ENCODE measurements at regions not wholly inside any gene's neighbourhood (a gene's known extent, or its start where the extent isn't known, plus 50 kb on each side); places are given as distances from the start of the nearest gene placed in this dataset.

- H3K4me1 ChIP-seq: no peaks in the 10 kb centered on the region; the same call in 1 of the 2 replicates
- no peaks in the 10 kb centered on the region for H3K27me3 ChIP-seq
- DNase-seq: no peak
- no peak overlapping the region for H3K4me3 ChIP-seq
- no peak overlapping the region for H3K27ac ChIP-seq
- no peaks in the 10 kb centered on the region for H3K36me3 ChIP-seq
- H3K9me3 ChIP-seq (replicated peaks): peaks cover 7% of the 10 kb centered on the region
Observed at GRCh38 chr2:42863751-42864150, 71.4 kb upstream of the HAAO start.

DNA sequence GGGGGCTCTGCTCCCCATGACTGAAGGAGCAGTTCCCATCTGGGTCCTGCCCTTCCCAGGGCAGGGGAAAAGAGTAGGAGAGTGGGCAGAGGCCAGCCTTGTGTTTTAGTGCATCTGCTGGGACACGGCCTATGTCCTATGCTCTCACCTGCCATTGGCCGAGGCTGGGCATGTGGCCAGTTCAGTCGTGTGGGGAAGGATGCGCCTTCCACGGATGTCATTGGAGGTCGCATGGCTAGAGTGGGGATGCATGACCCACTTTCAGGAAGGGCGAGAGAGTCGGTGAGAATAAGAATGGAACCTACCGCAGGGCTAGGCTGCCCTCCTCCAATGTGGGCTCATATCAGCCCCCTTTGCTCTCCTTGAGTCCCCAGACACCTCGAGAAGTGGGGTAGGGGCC is 70.9 kb upstream of the HAAO start:
- Histone ChIP-seq H3K27ac (no peak overlapping the region), H3K9me3 (replicated peaks) (peaks cover 2% of the 10 kb centered on the region), H3K4me3 (no peak overlapping the region), H3K4me1 (peaks cover 1% of the 10 kb centered on the region), H3K36me3 (no peaks in the 10 kb centered on the region), H3K27me3 (no peaks in the 10 kb centered on the region)
- DNase-seq: no peak

- Histone ChIP-seq H3K27ac (no peak overlapping the region), H3K4me1 (peaks cover 7% of the 10 kb centered on the region), H3K4me3 (no peak overlapping the region), H3K9me3 (replicated peaks) (no peaks in the 10 kb centered on the region), H3K27me3 (no peaks in the 10 kb centered on the region), H3K36me3 (no peaks in the 10 kb centered on the region)
- no peak for DNase-seq
Observed at GRCh38 chr2:42862669-42863185, 70.3 kb upstream of the HAAO start.

DNA sequence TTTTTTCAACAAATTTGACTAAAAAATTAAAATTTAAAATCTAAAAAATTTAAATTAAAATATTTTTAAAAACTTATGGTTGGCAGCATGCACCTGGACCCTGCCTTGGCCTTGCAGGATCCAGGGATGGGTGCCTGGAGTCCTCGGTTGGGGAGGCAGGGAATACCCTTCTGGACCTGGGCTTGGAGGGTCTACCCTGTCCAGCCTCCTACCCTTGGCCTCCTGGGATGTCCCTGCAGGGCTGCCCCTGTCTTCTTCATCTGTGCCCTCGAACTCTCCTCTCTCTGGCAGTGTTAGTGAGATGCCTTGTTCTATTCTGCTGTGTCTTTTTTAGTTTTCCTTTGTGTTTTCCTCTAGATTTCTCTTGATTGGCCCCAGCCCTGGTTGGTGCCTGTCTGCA is 68.9 kb upstream of the HAAO start:
- H3K27ac ChIP-seq: no peak overlapping the region
- H3K4me1 ChIP-seq: peaks cover 21% of the 10 kb centered on the region
- no peaks in the 10 kb centered on the region for H3K9me3 ChIP-seq (replicated peaks)
- no peak overlapping the region for H3K4me3 ChIP-seq
- no peaks in the 10 kb centered on the region for H3K27me3 ChIP-seq
- H3K36me3 ChIP-seq: no peaks in the 10 kb centered on the region
- no peak for DNase-seq

DNA sequence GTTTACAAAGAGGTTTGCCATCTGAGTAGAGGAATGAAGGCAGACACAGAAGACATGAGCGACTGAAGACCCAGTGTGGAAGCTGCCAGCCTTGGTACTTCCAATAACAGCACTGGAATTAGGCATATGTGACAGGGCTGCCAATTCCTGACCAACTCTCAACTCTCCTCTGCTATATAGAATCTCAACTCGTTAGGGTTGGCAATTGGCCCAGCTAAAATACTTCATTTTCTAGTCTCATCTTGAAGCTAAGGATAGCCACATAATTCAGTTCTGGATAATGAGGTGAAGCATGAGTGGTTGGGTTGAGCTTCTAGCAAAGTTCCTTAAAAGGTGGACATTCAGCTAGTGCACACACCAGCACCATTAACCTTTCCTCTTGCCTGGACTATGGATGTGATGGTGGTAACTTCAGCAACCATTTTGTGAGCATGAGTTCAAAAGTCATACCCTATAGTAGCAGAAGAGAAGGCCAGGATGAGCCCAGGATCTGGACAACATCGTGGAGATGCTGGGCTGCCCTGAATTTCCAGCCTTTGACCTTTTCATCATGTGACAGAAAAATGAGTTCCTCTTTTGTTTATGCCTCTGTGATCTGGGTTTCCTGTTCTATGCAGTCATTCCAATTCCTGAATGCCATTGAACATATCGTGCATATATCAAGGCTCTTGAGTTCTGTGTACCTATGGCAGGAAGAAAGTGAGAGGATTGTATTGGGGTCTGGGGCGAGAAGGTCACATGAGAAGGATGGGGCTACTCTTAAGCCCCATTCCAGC is 68.1 kb upstream of the HAAO start:
- no peak for DNase-seq
- no peaks in the 10 kb centered on the region for H3K27me3 ChIP-seq
- no peak overlapping the region for H3K27ac ChIP-seq
- H3K4me3 ChIP-seq: no peak overlapping the region
- no peaks in the 10 kb centered on the region for H3K36me3 ChIP-seq
- peaks cover 27% of the 10 kb centered on the region for H3K4me1 ChIP-seq
- no peaks in the 10 kb centered on the region for H3K9me3 ChIP-seq (replicated peaks)

DNA sequence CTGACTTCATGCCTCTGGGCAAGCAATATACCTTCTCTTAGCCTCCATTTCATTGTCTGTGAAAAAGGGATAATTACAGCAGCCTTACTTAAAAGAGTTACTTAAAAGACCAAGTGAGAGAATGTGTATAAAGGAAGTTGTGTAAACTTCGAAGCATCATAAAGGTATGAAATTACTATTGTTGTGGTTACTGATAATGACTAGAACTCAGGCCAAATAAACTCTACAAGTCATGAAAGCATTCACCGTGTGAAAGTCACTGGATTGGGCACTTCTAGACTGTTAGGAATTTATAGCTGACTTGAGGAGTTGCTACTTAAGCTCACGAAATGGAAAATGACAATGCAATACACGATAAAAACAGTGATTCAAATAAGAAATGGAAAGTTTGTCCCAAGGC is 67.4 kb upstream of the HAAO start:
- H3K4me3 ChIP-seq: no peak overlapping the region
- H3K27ac ChIP-seq: no peak overlapping the region
- no peaks in the 10 kb centered on the region for H3K27me3 ChIP-seq
- H3K36me3 ChIP-seq: no peaks in the 10 kb centered on the region
- peaks cover 27% of the 10 kb centered on the region for H3K4me1 ChIP-seq
- DNase-seq: no peak
- H3K9me3 ChIP-seq (replicated peaks): no peaks in the 10 kb centered on the region

DNA sequence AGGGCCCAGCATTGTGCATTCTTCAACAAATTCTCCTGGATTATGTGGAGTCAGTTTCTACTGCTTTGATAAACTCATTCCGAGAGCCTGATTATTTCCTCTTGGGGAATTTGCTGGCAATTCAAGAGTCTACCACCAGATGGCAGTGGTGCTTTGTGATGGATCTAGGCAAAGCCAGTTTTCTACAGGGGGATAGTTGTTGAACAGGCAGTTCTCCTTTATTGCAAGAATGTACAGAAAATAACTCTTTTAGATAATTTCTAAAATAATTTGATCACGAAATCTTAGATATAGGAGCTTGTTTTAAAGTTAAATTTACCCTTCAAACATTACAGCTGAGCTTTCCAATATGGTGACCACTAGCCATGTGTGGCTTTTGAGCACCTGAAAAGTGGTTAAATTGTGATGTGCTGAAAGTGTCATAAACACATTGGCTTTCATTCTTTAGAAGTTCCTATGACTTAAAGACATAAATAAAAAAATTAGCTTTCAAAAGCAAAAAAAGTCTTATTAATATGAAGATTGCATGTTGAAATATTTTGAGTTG is 66.7 kb upstream of the HAAO start:
- Histone ChIP-seq H3K27me3 (no peaks in the 10 kb centered on the region), H3K27ac (no peak overlapping the region), H3K36me3 (no peaks in the 10 kb centered on the region), H3K4me1 (peaks cover 33% of the 10 kb centered on the region), H3K9me3 (replicated peaks) (no peaks in the 10 kb centered on the region), H3K4me3 (no peak overlapping the region)
- peak; percentile 72 to 95 for DNase-seq

DNA sequence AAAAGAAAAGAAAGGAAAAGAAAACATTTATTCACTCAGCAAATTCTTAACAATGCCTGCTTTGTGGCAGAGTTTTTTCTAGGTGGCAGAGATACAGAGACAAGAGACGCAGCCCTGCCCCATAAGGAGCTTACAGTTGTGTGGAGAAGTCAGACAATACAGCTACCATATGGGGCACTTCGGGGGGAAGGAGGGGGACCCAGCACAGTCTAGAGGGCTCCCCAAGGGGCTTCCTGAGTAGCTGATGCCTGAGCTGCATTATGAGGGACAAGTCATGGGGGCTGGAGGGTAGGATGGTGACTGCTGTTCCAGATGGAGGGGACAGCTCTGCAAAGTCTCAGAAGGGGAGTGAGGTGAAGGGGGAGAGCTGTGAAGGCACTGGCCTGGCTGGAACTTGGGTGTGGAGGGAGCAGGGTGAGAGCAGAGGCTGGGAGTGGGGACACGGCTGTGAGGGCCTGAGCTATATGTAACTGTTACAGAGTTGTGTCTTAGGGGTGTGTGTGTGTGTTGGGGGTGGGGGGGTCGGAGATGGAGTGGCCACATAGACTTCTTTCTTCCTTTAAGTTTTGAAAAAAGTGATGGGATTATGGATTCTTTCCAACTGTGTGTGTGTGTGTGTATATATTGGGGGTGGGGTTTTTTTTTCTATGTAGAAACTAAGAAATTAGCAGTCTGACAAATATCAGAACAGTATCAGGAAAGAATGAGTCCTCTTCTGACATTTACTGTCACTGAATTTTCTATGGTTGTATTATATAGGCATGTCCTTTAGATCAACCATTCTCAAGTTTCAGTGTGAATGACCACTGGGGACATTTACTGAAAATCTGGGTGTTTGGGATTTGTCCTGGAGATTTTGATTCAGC is 66.0 kb upstream of the HAAO start:
- Histone ChIP-seq H3K27ac (no peak overlapping the region), H3K27me3 (no peaks in the 10 kb centered on the region), H3K9me3 (replicated peaks) (no peaks in the 10 kb centered on the region), H3K4me1 (peaks cover 39% of the 10 kb centered on the region), H3K36me3 (no peaks in the 10 kb centered on the region), H3K4me3 (no peak overlapping the region)
- DNase-seq: peak in 1 of 2 experiments; percentile 30

DNA sequence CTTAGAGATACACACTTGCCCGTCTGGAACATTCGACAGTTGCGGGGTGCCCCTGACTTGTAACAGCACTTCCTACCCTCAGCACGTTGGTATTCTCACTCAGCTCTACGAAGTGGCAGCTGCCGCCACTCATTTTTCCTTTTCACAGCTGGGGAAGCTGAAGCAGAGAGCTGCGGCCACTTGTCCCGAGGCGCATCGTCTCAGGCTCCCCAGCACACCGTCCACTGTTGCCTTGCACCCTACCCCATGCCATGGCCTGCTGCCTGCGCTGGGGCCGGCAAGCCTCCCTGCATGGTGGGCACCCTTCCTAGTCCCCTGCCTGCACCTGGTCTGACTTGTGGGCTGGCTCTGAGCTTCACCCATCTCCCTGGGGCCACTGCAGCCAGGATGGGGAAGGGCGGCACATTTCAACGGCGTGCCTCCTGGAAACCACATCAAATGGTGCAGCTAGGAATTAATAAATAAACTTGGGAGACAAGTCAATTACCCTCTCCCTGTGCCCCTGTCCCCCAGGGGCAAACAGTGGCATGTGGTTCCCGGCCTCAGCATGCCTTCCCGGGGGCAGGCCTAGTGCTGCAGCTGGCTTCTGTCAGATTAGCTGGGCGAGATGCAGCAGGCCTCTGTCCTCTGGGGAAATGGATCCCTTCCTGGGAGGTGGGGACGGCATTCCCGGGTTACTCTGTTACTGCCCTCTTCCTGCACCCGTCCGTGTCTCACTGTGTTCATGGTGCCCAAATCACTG is 64.7 kb upstream of the HAAO start:
- peak overlapping the region; percentile 34; the same call in 1 of the 2 replicates for H3K27ac ChIP-seq
- H3K27me3 ChIP-seq: no peaks in the 10 kb centered on the region
- DNase-seq: peak; percentile 93 to 94
- H3K4me3 ChIP-seq: peak overlapping the region; percentile 6
- no peaks in the 10 kb centered on the region for H3K36me3 ChIP-seq
- peaks cover 39% of the 10 kb centered on the region for H3K4me1 ChIP-seq
- H3K9me3 ChIP-seq (replicated peaks): no peaks in the 10 kb centered on the region

- H3K27ac ChIP-seq: peak overlapping the region; percentile 34; the same call in 1 of the 2 replicates
- no peak overlapping the region for H3K4me3 ChIP-seq
- no peak for DNase-seq
- no peaks in the 10 kb centered on the region for H3K27me3 ChIP-seq
- H3K4me1 ChIP-seq: peaks cover 39% of the 10 kb centered on the region
- H3K9me3 ChIP-seq (replicated peaks): no peaks in the 10 kb centered on the region
- H3K36me3 ChIP-seq: no peaks in the 10 kb centered on the region
Observed at GRCh38 chr2:42856106-42856860, 63.9 kb upstream of the HAAO start.

- no peak overlapping the region for H3K27ac ChIP-seq
- H3K27me3 ChIP-seq: no peaks in the 10 kb centered on the region
- no peak for DNase-seq
- peaks cover 39% of the 10 kb centered on the region for H3K4me1 ChIP-seq
- no peak overlapping the region for H3K4me3 ChIP-seq
- no peaks in the 10 kb centered on the region for H3K36me3 ChIP-seq
- no peaks in the 10 kb centered on the region for H3K9me3 ChIP-seq (replicated peaks)
Observed at GRCh38 chr2:42855221-42855970, 63.0 kb upstream of the HAAO start.

- DNase-seq: peak; percentile 69 to 81
- Histone ChIP-seq H3K4me1 (peaks cover 45% of the 10 kb centered on the region), H3K9me3 (replicated peaks) (no peaks in the 10 kb centered on the region), H3K27ac (peak overlapping the region; percentile 48), H3K36me3 (no peaks in the 10 kb centered on the region), H3K4me3 (no peak overlapping the region), H3K27me3 (no peaks in the 10 kb centered on the region)
Observed at GRCh38 chr2:42854207-42854818, 61.9 kb upstream of the HAAO start.

Measured in SJCRH30 (cell line).